Esophagus muscularis mucosa (tissue), 4 donors: ENCODE measurements at regions not wholly inside any gene's neighbourhood (a gene's known extent, or its start where the extent isn't known, plus 50 kb on each side); places are given as distances from the start of the nearest gene placed in this dataset.
"Not testable (repeated sequence)": the region's sequence is repeated elsewhere in the genome, so short reads cannot be mapped to it uniquely, and the experiment has no call there.

Experiments used
- DNase-seq: peaks from one replicate; pipeline ENCODE4 v3.0.0-alpha.2; 2017; ENCODE audit errors: extremely low spot score
- H3K27ac ChIP-seq, 4 donors: fragments of 200-600 bp; sonication (generic); replicated peaks in 1 of 4; 1 replicate in 3 of 4; 2 replicates in 1 of 4; pipeline ENCODE4 v1.5.1; 2016 to 2019; ENCODE audit warnings: mild to moderate bottlenecking in 1 of 4
- H3K27me3 ChIP-seq, 4 donors: fragments of 200-600 bp; sonication (generic); one replicate each; pipeline versions ENCODE4 v1.5.1 to v1.6.0; 2016 to 2019
- H3K36me3 ChIP-seq, 4 donors: fragments of 200-600 bp; sonication (generic); one replicate each; pipeline ENCODE4 v1.5.1; 2016 to 2019
- H3K4me1 ChIP-seq, 4 donors: fragments of 200-600 bp; sonication (generic); one replicate each; pipeline ENCODE4 v1.5.1; 2016 to 2019
- H3K4me3 ChIP-seq, 4 donors: fragments of 200-600 bp; sonication (generic); 1 replicate in 2 of 4; 2 replicates in 2 of 4; pipeline ENCODE4 v1.5.1; 2016 to 2019; ENCODE audit warnings: mild to moderate bottlenecking in 4 of 4, moderate library complexity in 1 of 4
- H3K9me3 ChIP-seq, 4 donors: fragments of 200-600 bp; sonication (generic); 1 replicate in 3 of 4; 2 replicates in 1 of 4; pipeline ENCODE4 v1.5.1; 2016 to 2019
- EP300 ChIP-seq: sonication (generic); formaldehyde crosslinking; IDR thresholded peaks from one replicate; pipeline ENCODE4 v1.6.1; 2017; ENCODE audit warnings: antibody characterized with exemption
- POLR2A ChIP-seq: fragments of 450-650 bp; IDR thresholded peaks from one replicate; pipeline ENCODE4 v1.6.1; 2017; ENCODE audit warnings: antibody characterized with exemption, moderate library complexity, mild to moderate bottlenecking, low read depth
- POLR2AphosphoS5 ChIP-seq, 2 donors: sonication (generic); formaldehyde crosslinking; IDR thresholded peaks; one replicate each; pipeline ENCODE4 v1.6.1; 2017; ENCODE audit warnings: antibody characterized with exemption in 2 of 2
- WGBS: methylation state at CpG from one replicate; pipeline ENCODE4 v1.1.5; 2018; 5-methylcytosine and 5-hydroxymethylcytosine counted together
- intact Hi-C: fragments of 100-400 bp; cut with DNase I; formaldehyde crosslinking; loops from one replicate; pipeline ENCODE4 v1.15.1; 2023
- TF ChIP-seq, protein P1 (sequence below), 3 experiments: fragments of 200-600 bp in 2 of 3; fragments of 450-650 bp in 1 of 3; sonication (generic) in 2 of 3; IDR thresholded peaks; one replicate each; pipeline ENCODE4 v1.5.1; 2017 to 2019; ENCODE audit warnings: antibody characterized with exemption in 3 of 3, mild to moderate bottlenecking in 2 of 3, moderate library complexity in 1 of 3

DNA sequence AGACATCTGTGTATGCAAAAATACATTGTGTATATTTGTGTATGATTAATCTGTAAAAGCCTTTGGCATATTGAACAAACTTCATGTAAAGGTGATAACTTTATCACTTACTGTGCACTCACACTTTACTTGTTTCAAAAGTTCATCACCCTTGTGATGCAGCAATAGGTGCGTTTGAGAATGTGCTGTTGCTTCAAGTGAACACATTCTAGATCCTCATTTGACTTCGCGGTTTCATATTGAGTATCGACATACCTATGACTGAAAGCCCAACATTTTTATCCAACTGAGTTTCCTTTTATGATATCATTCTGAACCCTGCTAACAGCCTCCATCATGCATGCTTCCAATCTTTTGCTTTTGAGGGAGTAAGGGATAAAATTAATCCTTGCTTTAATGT is 1086.9 kb downstream of the TMEM121 start:
- Histone ChIP-seq H3K4me1 (no peaks in the 10 kb centered on the region), H3K9me3 (no peaks in the 10 kb centered on the region), H3K4me3 (no peak overlapping the region), H3K36me3 (no peaks in the 10 kb centered on the region), H3K27me3 (peaks cover 0 to 28% (median 0%) of the 10 kb centered on the region in 4 donors), H3K27ac (no peak overlapping the region)
- DNase-seq, result peak; percentile 26
- intact Hi-C loops, result no loop called here
- 52% methylated on average over 4 of the region's 4 CpGs for WGBS
- TF ChIP-seq, protein P1, sequence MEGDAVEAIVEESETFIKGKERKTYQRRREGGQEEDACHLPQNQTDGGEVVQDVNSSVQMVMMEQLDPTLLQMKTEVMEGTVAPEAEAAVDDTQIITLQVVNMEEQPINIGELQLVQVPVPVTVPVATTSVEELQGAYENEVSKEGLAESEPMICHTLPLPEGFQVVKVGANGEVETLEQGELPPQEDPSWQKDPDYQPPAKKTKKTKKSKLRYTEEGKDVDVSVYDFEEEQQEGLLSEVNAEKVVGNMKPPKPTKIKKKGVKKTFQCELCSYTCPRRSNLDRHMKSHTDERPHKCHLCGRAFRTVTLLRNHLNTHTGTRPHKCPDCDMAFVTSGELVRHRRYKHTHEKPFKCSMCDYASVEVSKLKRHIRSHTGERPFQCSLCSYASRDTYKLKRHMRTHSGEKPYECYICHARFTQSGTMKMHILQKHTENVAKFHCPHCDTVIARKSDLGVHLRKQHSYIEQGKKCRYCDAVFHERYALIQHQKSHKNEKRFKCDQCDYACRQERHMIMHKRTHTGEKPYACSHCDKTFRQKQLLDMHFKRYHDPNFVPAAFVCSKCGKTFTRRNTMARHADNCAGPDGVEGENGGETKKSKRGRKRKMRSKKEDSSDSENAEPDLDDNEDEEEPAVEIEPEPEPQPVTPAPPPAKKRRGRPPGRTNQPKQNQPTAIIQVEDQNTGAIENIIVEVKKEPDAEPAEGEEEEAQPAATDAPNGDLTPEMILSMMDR (IDR thresholded peaks at IDR 0.05), result no peak
- TF ChIP-seq POLR2A, result no peak

DNA sequence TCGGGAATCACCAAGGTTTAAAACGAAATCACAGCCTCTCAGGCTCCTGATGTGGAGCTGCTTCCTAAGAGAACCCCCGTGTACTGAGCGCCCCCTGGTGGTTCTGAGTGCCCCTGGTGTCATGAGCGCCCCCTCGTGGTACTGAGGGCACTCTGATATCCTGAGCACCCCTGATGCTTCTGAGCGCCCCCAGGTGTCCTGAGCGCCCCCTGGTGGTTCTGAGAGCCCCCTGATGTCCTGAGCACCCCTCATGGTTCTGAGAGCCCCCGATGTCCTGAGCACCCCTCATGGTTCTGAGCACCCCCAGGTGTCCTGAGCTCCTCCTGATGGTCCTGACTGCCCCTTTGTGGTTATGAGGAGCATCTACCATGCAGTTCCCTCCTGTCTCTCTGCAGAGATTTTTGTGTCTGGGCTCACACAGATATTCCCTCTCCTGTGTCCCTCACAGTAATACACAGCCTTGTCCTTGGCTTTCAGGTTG is 1092.1 kb downstream of the TMEM121 start:
- TF ChIP-seq, protein P1 (IDR thresholded peaks at IDR 0.05), result peak in 1 of 3 experiments; percentile 9
- H3K27ac ChIP-seq, H3K36me3 ChIP-seq, intact Hi-C loops, DNase-seq, H3K4me1 ChIP-seq, H3K4me3 ChIP-seq, H3K9me3 ChIP-seq: not testable (repeated sequence)
- peaks cover 0 to 20% (median 0%) of the 10 kb centered on the region in 4 donors for H3K27me3 ChIP-seq
- 53% methylated on average over 8 of the region's 9 CpGs for whole genome bisulfite sequencing

DNA sequence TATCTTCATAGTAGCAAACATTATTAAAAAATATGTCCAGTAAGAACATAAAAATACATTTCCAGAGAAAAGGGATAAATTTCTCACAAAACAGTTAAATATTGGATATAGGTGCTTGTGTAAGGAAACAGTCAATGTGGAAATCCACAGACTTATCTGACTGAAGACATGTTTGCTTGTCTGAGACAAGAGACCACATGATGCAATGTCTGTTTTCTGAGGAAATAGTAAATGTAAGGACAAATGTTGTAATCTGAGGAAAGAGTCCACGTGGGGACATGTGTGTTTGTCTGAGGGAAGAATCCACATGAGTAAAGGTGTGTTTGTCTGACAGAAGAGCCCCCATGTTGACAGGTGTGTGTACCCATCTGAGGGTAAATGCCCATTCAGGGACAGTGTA is 1093.2 kb downstream of the TMEM121 start:
- WGBS, result 0% methylated on average over 1 of the region's 1 CpG
- Histone ChIP-seq H3K36me3 (no peaks in the 10 kb centered on the region), H3K4me1 (no peaks in the 10 kb centered on the region), H3K4me3 (no peak overlapping the region), H3K27me3 (peaks cover 0 to 20% (median 0%) of the 10 kb centered on the region in 4 donors), H3K9me3 (no peaks in the 10 kb centered on the region), H3K27ac (no peak overlapping the region)
- TF ChIP-seq POLR2AphosphoS5 (IDR thresholded peaks at IDR 0.05) (no peak), POLR2A (no peak), EP300 (no peak)
- TF ChIP-seq, protein P1 (IDR thresholded peaks at IDR 0.05), result no peak
- no peak for DNase-seq
- intact Hi-C loops, result no loop called here

DNA sequence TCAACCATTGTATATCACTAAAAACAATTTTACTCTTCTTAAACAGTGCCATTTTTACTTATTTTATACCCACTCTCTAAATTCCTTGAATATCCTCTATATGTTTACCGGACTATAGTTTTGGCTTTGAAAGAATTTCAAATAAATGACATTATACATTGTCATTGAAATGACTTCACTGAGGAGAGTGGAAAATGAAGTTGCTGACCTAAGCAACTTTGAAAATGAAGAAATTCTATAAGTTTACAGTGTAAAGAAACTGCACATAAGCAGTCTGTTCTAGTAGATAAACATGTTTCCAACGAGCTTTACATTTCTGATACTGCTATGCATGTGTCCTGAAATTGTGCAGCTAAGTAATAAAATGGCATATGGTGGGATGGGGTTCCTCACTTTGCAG is 1094.0 kb downstream of the TMEM121 start:
- 70% methylated on average over 2 of the region's 2 CpGs for WGBS
- Histone ChIP-seq H3K27ac (no peak overlapping the region), H3K4me1 (no peaks in the 10 kb centered on the region), H3K4me3 (no peak overlapping the region), H3K9me3 (no peaks in the 10 kb centered on the region), H3K36me3 (no peaks in the 10 kb centered on the region), H3K27me3 (peaks cover 0 to 18% (median 0%) of the 10 kb centered on the region in 4 donors)
- no peak for DNase-seq
- intact Hi-C loops, result no loop called here
- no peak for TF ChIP-seq POLR2AphosphoS5 (IDR thresholded peaks at IDR 0.05)
- TF ChIP-seq EP300, result no peak
- TF ChIP-seq POLR2A, result no peak
- TF ChIP-seq, protein P1 (IDR thresholded peaks at IDR 0.05), result no peak

DNA sequence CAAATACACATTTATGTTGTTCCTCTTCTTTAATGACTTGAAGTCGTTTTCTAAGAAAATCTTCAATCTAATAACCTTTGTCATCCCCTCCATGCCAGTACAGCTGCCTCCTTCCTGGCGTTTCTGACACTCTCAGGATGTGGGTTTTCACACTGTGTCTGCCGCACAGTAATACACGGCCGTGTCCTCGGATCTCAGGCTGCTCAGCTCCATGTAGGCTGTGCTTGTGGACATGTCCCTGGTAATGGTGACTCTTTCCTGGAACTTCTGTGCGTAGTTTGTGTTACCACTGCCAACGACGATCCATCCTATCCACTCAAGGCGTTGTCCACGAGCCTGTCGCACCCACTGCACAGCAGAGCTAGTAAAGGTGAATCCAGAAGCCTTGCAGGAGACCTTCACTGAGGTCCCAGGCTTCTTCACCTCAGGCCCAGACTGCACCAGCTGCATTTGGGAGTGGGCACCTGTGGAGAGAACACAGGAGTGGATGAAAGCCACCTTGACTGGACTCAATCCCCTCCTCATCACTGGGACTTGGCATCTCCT is 1095.9 kb downstream of the TMEM121 start:
- no peaks in the 10 kb centered on the region for H3K36me3 ChIP-seq
- peaks cover 0 to 24% (median 0%) of the 10 kb centered on the region in 4 donors for H3K27me3 ChIP-seq
- no peak overlapping the region for H3K4me3 ChIP-seq
- 68% methylated on average over 12 of the region's 12 CpGs for WGBS
- intact Hi-C loops, result no loop called here
- no peaks in the 10 kb centered on the region for H3K9me3 ChIP-seq
- no peak for DNase-seq
- H3K27ac ChIP-seq, result no peak overlapping the region
- H3K4me1 ChIP-seq, result no peaks in the 10 kb centered on the region
- TF ChIP-seq EP300, result no peak
- TF ChIP-seq POLR2AphosphoS5 (IDR thresholded peaks at IDR 0.05), result no peak
